ENCODE measurements at regions not wholly inside any gene's neighbourhood (a gene's known extent, or its start where the extent isn't known, plus 50 kb on each side); places are given as distances from the start of the nearest gene placed in this dataset.
"Not testable (repeated sequence)": the region's sequence is repeated elsewhere in the genome, so short reads cannot be mapped to it uniquely, and the experiment has no call there.

DNA sequence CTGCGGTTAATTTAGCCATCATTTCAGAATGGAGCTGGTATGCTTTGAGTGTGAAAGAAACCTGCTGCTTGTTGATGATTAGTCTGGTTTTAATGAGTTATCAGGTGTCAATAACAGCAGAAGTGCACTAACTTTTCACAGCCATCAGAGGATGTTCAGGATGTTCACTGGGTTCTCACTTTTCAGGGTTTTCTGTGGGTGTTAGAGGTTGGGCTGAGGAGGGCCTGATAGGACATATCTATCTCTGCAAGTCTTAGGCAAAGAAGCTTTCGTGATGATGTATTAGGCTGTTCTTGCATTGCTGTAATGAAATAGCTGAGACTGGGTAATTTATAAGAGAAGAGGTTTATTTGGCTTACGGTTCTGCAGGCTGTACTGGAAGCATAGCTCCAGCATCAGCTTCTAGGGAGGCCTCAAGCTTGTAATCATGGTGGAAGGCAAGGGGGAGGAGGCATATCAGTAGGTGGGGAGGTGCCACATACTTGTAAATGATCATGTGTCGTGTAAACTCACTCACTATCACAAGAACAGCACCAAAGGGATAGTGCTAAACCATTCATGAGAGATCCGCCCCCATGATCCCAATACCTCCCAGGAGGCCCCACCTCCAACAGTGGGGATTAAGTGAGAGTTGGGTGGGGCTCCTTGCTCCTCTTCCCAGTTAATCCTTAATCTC, 376.2 kb downstream of the NPIPA7 start:
- CTCF ChIA-PET; H3K9me3 Mint-ChIP-seq; H3K4me1 Mint-ChIP-seq; H3K4me3 Mint-ChIP-seq; DNase-seq (ENCODE audit: low spot score); H3K36me3 Mint-ChIP-seq; H3K27ac Mint-ChIP-seq; POLR2A ChIA-PET; H3K27me3 Mint-ChIP-seq (ENCODE audit: low read depth); ATAC-seq: not testable (repeated sequence)

DNA sequence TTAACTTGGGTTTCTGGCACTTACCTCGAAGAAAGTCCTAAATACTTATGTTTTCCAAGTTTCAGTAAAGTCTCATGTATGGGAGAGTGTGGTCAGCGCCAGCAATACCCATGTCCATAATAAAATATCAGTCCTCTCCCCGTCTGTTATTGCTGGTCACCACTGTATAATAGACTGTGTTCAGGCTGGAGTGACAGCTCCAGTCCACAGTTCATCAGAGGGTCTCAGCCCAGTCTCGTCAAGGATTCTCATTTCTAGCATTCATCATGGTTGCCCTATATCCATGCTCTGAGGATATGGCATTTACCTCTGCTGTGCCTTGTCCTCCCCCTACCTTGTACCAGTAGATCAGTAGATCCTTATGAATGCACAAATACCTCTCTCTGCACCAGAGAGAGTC, 384.5 kb downstream of the NPIPA7 start:
- H3K4me3 Mint-ChIP-seq: no peak overlapping the region
- POLR2A ChIA-PET: no interaction called here
- DNase-seq (ENCODE audit: low spot score): no peak
- no peak overlapping the region for H3K27ac Mint-ChIP-seq
- peaks cover 3% of the 10 kb centered on the region; the same call in 1 of the 2 replicates for H3K36me3 Mint-ChIP-seq
- H3K4me1 Mint-ChIP-seq: no peaks in the 10 kb centered on the region
- ATAC-seq: no peak
- CTCF ChIA-PET: no interaction called here
- H3K9me3 Mint-ChIP-seq: peaks cover 21% of the 10 kb centered on the region
- TF ChIP-seq ZNF263 (CRISPR knock-in tag; IDR thresholded peaks at IDR 0.05; ENCODE audit: low read depth): no peak
- TF ChIP-seq, protein P1, sequence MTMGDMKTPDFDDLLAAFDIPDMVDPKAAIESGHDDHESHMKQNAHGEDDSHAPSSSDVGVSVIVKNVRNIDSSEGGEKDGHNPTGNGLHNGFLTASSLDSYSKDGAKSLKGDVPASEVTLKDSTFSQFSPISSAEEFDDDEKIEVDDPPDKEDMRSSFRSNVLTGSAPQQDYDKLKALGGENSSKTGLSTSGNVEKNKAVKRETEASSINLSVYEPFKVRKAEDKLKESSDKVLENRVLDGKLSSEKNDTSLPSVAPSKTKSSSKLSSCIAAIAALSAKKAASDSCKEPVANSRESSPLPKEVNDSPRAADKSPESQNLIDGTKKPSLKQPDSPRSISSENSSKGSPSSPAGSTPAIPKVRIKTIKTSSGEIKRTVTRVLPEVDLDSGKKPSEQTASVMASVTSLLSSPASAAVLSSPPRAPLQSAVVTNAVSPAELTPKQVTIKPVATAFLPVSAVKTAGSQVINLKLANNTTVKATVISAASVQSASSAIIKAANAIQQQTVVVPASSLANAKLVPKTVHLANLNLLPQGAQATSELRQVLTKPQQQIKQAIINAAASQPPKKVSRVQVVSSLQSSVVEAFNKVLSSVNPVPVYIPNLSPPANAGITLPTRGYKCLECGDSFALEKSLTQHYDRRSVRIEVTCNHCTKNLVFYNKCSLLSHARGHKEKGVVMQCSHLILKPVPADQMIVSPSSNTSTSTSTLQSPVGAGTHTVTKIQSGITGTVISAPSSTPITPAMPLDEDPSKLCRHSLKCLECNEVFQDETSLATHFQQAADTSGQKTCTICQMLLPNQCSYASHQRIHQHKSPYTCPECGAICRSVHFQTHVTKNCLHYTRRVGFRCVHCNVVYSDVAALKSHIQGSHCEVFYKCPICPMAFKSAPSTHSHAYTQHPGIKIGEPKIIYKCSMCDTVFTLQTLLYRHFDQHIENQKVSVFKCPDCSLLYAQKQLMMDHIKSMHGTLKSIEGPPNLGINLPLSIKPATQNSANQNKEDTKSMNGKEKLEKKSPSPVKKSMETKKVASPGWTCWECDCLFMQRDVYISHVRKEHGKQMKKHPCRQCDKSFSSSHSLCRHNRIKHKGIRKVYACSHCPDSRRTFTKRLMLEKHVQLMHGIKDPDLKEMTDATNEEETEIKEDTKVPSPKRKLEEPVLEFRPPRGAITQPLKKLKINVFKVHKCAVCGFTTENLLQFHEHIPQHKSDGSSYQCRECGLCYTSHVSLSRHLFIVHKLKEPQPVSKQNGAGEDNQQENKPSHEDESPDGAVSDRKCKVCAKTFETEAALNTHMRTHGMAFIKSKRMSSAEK (CRISPR knock-in tag; IDR thresholded peaks at IDR 0.05; ENCODE audit: borderline replicate concordance): no peak
- TF ChIP-seq, protein P2, sequence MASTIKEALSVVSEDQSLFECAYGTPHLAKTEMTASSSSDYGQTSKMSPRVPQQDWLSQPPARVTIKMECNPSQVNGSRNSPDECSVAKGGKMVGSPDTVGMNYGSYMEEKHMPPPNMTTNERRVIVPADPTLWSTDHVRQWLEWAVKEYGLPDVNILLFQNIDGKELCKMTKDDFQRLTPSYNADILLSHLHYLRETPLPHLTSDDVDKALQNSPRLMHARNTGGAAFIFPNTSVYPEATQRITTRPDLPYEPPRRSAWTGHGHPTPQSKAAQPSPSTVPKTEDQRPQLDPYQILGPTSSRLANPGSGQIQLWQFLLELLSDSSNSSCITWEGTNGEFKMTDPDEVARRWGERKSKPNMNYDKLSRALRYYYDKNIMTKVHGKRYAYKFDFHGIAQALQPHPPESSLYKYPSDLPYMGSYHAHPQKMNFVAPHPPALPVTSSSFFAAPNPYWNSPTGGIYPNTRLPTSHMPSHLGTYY (CRISPR knock-in tag; IDR thresholded peaks at IDR 0.05): no peak
- no peak for TF ChIP-seq KAT7 (CRISPR knock-in tag; IDR thresholded peaks at IDR 0.05; ENCODE audit: borderline replicate concordance)
- TF ChIP-seq MXD4 (CRISPR knock-in tag; IDR thresholded peaks at IDR 0.05; ENCODE audit: borderline replicate concordance): no peak
- TF ChIP-seq IRF2 (CRISPR knock-in tag; IDR thresholded peaks at IDR 0.05; ENCODE audit: borderline replicate concordance, low read depth): no peak
- no peak for TF ChIP-seq ZNF138 (CRISPR knock-in tag; conservative IDR thresholded peaks at IDR 0.05)
- TF ChIP-seq, protein P3, sequence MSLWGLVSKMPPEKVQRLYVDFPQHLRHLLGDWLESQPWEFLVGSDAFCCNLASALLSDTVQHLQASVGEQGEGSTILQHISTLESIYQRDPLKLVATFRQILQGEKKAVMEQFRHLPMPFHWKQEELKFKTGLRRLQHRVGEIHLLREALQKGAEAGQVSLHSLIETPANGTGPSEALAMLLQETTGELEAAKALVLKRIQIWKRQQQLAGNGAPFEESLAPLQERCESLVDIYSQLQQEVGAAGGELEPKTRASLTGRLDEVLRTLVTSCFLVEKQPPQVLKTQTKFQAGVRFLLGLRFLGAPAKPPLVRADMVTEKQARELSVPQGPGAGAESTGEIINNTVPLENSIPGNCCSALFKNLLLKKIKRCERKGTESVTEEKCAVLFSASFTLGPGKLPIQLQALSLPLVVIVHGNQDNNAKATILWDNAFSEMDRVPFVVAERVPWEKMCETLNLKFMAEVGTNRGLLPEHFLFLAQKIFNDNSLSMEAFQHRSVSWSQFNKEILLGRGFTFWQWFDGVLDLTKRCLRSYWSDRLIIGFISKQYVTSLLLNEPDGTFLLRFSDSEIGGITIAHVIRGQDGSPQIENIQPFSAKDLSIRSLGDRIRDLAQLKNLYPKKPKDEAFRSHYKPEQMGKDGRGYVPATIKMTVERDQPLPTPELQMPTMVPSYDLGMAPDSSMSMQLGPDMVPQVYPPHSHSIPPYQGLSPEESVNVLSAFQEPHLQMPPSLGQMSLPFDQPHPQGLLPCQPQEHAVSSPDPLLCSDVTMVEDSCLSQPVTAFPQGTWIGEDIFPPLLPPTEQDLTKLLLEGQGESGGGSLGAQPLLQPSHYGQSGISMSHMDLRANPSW (CRISPR knock-in tag; conservative IDR thresholded peaks at IDR 0.05; ENCODE audit: low read depth): no peak
- TF ChIP-seq FOXK1 (CRISPR knock-in tag; IDR thresholded peaks at IDR 0.05): no peak
- TF ChIP-seq ETV6 (CRISPR knock-in tag; IDR thresholded peaks at IDR 0.05): no peak
- no peak for TF ChIP-seq NFYB (CRISPR knock-in tag; conservative IDR thresholded peaks at IDR 0.05; ENCODE audit: low read depth)
- TF ChIP-seq TCF7 (CRISPR knock-in tag; IDR thresholded peaks at IDR 0.05; ENCODE audit: low read depth): no peak
- no peak for TF ChIP-seq CBFB (CRISPR knock-in tag; IDR thresholded peaks at IDR 0.05; ENCODE audit: low read depth)
- no peak for TF ChIP-seq JAZF1 (CRISPR knock-in tag; IDR thresholded peaks at IDR 0.05)
- H3K27me3 Mint-ChIP-seq (ENCODE audit: low read depth): no peaks in the 10 kb centered on the region; the same call in 1 of the 2 replicates

DNA sequence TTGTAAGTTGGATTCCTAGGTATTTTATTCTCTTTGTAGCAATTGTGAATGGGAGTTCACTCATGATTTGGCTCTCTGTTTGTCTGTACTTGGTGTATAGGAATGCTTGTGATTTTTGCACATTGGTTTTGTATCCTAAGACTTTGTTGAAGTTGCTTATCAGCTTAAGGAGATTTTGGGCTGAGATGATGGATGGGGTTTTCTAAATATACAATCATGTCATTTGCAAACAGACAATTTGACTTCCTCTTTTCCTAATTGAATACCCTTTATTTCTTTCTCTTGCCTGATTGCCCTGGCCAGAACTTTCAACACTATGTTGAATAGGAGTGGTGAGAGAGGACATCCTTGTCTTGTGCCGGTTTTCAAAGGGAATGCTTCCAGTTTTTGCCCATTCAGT, 391.8 kb downstream of the NPIPA7 start:
- H3K36me3 Mint-ChIP-seq; H3K4me1 Mint-ChIP-seq; DNase-seq (ENCODE audit: low spot score); ATAC-seq; H3K27me3 Mint-ChIP-seq (ENCODE audit: low read depth); CTCF ChIA-PET; H3K4me3 Mint-ChIP-seq; H3K27ac Mint-ChIP-seq: not testable (repeated sequence)
- POLR2A ChIA-PET: interaction anchor here (0.6 kb wide), 1 partner anchor 78 kb away, joined by 3 read pairs; no protein-coding TSS in a partner anchor
- peaks cover 11% of the 10 kb centered on the region for H3K9me3 Mint-ChIP-seq

All from WTC11 (cell line).